ENCODE measurements at regions not wholly inside any gene's neighbourhood (a gene's known extent, or its start where the extent isn't known, plus 50 kb on each side); places are given as distances from the start of the nearest gene placed in this dataset.
"Not testable (repeated sequence)": the region's sequence is repeated elsewhere in the genome, so short reads cannot be mapped to it uniquely, and the experiment has no call there.

- peak; percentile 41 for DNase-seq (ENCODE audit: low read depth)
- TF ChIP-seq CTCF (IDR thresholded peaks at IDR 0.05; ENCODE audit: insufficient read depth, low read length), result peak; percentile 56
These were observed 429.7 kb downstream of the ARL4A start for GRCh38 chr7:13117103-13117502.

GRCh38 chr7:13117592-13117991, 430.2 kb downstream of the ARL4A start:
- no peak for TF ChIP-seq CTCF (IDR thresholded peaks at IDR 0.05; ENCODE audit: insufficient read depth, low read length)
- no peak for DNase-seq (ENCODE audit: low read depth)
- H3K4me3 ChIP-seq (ENCODE audit: low read depth, low read length), result no peak overlapping the region

More at GRCh38 chr7:13117103-13117502, 429.7 kb downstream of the ARL4A start:
- H3K4me3 ChIP-seq (ENCODE audit: low read depth, low read length), result no peak overlapping the region

DNA sequence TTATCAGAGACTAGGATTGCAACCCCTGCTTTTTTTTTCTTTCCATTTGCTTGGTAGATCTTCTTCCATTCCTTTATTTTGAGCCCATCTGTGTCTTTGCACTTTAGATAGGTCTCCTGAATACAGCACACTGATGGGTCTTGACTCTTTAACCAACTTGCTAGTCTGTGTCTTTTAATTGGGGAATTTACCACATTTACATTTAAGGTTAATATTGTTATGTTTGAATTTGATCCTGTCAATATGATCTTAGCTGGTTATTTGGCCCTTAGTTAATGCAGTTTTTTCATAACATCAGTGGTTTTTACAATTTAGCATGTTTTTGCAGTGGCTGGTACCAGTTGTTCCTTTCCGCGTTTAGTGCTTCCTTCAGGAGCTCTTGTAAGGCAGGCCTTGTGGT, 437.2 kb downstream of the ARL4A start:
- not testable (repeated sequence) for DNase-seq (ENCODE audit: low read depth); H3K4me3 ChIP-seq (ENCODE audit: low read depth, low read length)

DNA sequence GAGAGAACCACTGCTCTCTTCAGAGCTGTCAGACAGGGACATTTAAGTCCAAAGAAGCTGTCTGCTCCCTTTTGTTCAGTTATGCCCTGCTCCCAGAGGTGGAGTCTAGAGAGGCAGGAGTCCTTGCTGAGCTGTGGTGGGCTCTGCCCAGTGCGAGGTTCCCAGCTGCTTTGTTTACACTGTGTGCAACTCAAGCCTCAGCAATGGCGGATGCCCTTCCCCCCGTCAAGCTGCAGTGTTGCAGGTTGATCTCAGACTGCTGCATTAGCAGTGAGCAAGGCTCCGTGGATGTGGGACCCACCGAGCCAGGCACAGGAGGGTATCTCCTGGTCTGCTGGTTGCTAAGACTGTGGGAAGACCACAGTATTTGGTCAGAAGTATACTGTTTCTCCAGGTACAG, 438.9 kb downstream of the ARL4A start:
- H3K4me3 ChIP-seq (ENCODE audit: low read depth, low read length), result no peak overlapping the region
- DNase-seq (ENCODE audit: low read depth), result no peak
- no peak for TF ChIP-seq CTCF (IDR thresholded peaks at IDR 0.05; ENCODE audit: insufficient read depth, low read length)

DNA sequence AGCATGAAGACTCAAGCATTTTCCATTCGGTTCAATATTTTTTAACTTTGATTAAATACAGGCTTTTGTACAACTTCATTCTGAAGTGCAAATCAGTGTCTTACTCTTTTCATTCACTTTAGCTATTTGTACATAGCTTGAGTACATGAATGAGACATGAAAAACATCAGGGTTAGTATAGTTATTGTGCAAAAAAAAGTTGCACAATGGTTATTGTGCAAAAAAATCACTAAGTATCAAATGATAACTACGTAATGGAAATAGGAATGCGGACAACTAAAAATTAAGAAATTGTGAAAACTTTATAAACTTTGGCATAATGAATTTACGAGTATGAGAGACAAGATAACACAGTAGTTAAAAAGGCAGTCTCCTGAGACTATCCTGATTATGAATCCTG, 442.9 kb downstream of the ARL4A start:
- no peak overlapping the region for H3K4me3 ChIP-seq (ENCODE audit: low read depth, low read length)
- TF ChIP-seq CTCF (IDR thresholded peaks at IDR 0.05; ENCODE audit: insufficient read depth, low read length), result no peak
- no peak for DNase-seq (ENCODE audit: low read depth)

DNA sequence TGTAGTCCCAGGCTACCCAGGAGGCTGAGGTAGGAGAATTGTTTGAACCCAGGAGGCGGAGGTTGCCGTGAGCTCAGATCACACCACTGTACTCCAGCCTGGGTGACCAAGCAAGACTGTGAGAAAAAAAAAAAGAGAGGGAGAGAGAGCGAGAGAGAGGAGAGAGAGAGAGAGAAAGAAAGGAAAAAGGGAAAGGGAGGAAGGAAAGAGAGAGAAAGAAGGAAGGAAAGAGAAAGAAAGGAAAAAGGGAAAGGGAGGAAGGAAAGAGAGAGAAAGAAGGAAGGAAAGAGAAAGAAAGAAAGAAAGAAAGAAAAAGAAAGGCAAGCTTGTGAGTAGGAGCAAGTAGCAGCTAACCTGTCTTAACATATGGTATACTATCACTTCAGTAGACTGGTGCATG, 443.5 kb downstream of the ARL4A start:
- H3K4me3 ChIP-seq (ENCODE audit: low read depth, low read length); DNase-seq (ENCODE audit: low read depth): not testable (repeated sequence)

DNA sequence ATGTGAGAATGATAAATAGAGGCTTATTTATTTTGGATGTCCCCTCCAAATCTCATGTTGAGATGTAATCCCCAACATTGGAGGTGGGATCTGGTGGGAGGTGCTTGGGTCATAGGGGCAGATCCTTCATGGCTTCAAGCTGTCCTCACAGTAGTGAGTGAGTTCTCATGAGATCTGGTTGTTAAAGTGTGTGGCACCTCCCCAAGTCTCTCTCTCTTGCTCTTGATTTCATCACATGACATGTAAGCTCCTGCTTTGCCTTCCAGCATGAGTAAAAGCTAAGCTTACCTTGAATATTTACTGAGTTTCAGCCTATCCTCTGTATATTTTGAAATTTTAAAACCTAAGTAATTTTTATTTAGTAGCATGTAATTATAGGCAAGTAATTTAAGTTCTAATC, 444.9 kb downstream of the ARL4A start:
- no peak overlapping the region for H3K4me3 ChIP-seq (ENCODE audit: low read depth, low read length)
- peak; percentile 24 for DNase-seq (ENCODE audit: low read depth)
- no peak for TF ChIP-seq CTCF (IDR thresholded peaks at IDR 0.05; ENCODE audit: insufficient read depth, low read length)

DNA sequence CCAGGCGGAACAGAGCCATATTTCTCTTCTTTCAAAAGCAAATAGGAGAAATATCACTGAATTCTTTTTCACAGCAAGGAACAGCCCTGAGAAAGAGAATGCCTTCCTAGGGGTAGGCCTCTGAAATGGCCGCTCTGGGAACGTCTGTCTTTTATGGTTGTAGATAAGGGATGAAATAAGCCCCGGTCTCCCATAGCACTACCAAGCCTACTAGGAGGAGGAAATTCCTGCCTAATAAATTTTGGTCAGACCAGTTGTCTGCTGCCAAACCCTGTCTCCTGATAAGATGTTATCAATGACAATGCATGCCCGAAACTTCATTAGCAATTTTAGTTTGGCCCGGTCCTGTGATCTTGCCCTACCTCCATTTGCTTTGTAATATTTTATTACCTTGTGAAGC, 448.9 kb downstream of the ARL4A start:
- not testable (repeated sequence) for H3K4me3 ChIP-seq (ENCODE audit: low read depth, low read length); DNase-seq (ENCODE audit: low read depth)

DNA sequence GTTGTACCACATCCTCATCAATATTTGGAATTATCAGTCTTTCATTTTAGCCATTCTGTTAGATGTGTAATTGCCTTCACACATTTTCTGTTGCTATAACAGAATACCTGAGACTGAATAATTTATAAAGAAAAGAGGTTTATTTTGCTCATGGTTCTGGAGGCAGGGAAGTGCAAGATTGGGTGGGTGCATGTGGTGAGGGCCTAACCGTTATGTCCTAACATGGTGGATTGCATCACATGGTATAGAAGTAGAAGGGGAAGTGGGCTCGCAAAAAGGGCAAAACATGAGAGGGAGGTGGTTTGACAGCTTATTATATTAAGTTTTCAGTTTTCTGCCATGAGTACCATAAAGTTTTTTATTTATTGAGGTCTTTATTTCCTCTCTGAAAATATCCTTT, 452.0 kb downstream of the ARL4A start:
- H3K4me3 ChIP-seq (ENCODE audit: low read depth, low read length), result no peak overlapping the region
- DNase-seq (ENCODE audit: low read depth), result no peak
- no peak for TF ChIP-seq CTCF (IDR thresholded peaks at IDR 0.05; ENCODE audit: insufficient read depth, low read length)
